ENCODE measurements at regions not wholly inside any gene's neighbourhood (a gene's known extent, or its start where the extent isn't known, plus 50 kb on each side); places are given as distances from the start of the nearest gene placed in this dataset.

GRCh38 chr1:217205578-217205977, 425.3 kb downstream of the GPATCH2 start:
- DNase-seq = no peak

GRCh38 chr1:217196616-217197015, 434.3 kb downstream of the GPATCH2 start:
- no peak for DNase-seq

- DNase-seq = no peak
Measured at GRCh38 chr1:217193151-217193550, 437.7 kb downstream of the GPATCH2 start.

GRCh38 chr1:217191441-217191840, 439.4 kb downstream of the GPATCH2 start:
- DNase-seq = no peak

GRCh38 chr1:217190359-217190758, 440.5 kb downstream of the GPATCH2 start:
- DNase-seq = no peak

- no peak for DNase-seq
Measured at GRCh38 chr1:217189362-217189761, 441.5 kb downstream of the GPATCH2 start.

GRCh38 chr1:217188280-217189237, 442.3 kb downstream of the GPATCH2 start:
- DNase-seq = no peak

- DNase-seq = no peak
Measured at GRCh38 chr1:217186664-217187063, 444.2 kb downstream of the GPATCH2 start.

- no peak for DNase-seq
Measured at GRCh38 chr1:217184854-217185253, 446.0 kb downstream of the GPATCH2 start.

- DNase-seq = no peak
Measured at GRCh38 chr1:217182992-217183391, 447.9 kb downstream of the GPATCH2 start.

- no peak for DNase-seq
Measured at GRCh38 chr1:217181756-217182155, 449.1 kb downstream of the GPATCH2 start.

- no peak for DNase-seq
Measured at GRCh38 chr1:217181176-217181746, 449.6 kb downstream of the GPATCH2 start.

- DNase-seq = no peak
Measured at GRCh38 chr1:217180443-217180842, 450.4 kb downstream of the GPATCH2 start.

- no peak for DNase-seq
Measured at GRCh38 chr1:217164403-217164802, 441.2 kb upstream of the ESRRG start.

GRCh38 chr1:217153361-217153760, 430.1 kb upstream of the ESRRG start:
- no peak for DNase-seq

- no peak for DNase-seq
Measured at GRCh38 chr1:217150366-217150765, 427.1 kb upstream of the ESRRG start.

- no peak for DNase-seq
Measured at GRCh38 chr1:217149791-217150190, 426.6 kb upstream of the ESRRG start.

GRCh38 chr1:217141711-217142110, 418.5 kb upstream of the ESRRG start:
- no peak for DNase-seq

GRCh38 chr1:217140041-217140901, 417.0 kb upstream of the ESRRG start:
- no peak for DNase-seq

GRCh38 chr1:217139513-217139912, 416.3 kb upstream of the ESRRG start:
- DNase-seq = no peak

GRCh38 chr1:217138799-217139466, 415.7 kb upstream of the ESRRG start:
- no peak for DNase-seq

GRCh38 chr1:217138173-217138765, 415.0 kb upstream of the ESRRG start:
- DNase-seq = no peak
